ENCODE measurements at regions not wholly inside any gene's neighbourhood (a gene's known extent, or its start where the extent isn't known, plus 50 kb on each side); places are given as distances from the start of the nearest gene placed in this dataset. TPM values are rescaled to one million over a fixed set of nuclear protein-coding genes. Genes with fewer than 3 reads are reported as not detected.
"Not testable (repeated sequence)": the region's sequence is repeated elsewhere in the genome, so short reads cannot be mapped to it uniquely, and the experiment has no call there.

- H3K79me2 ChIP-seq (ENCODE audit: control insufficient read depth, insufficient read depth, low read length); H3K27me3 ChIP-seq (ENCODE audit: control insufficient read depth in 2 of 2, insufficient read depth in 2 of 2, low read length in 2 of 2); H2AFZ ChIP-seq (ENCODE audit: low read depth, low read length); H3K4me2 ChIP-seq (ENCODE audit: insufficient read depth, low read length); BruUV-seq (replicated peaks); H3K4me1 ChIP-seq (replicated peaks in 1 of 2; ENCODE audit: control insufficient read depth in 2 of 2, insufficient read depth in 2 of 2, low read length in 2 of 2); H3K9me1 ChIP-seq (ENCODE audit: control insufficient read depth, insufficient read depth, low read length); POLR2A ChIA-PET; FAIRE-seq; DNase-seq (ENCODE audit: extremely low read depth in 1 of 4, low spot score in 3 of 4); H3K27ac ChIP-seq (ENCODE audit: extremely low read depth, low read depth, low read length); in situ Hi-C loops (cut with MboI); ATAC-seq; H3K36me3 ChIP-seq (ENCODE audit: control insufficient read depth, insufficient read depth, low read length); H4K20me1 ChIP-seq (replicated peaks; ENCODE audit: control insufficient read depth, insufficient read depth, low read length); H3K4me3 ChIP-seq; intact Hi-C loops (cut with micrococcal nuclease); CTCF ChIA-PET (ENCODE audit: low intra/inter-chr PET ratio); H3K9me3 ChIP-seq (replicated peaks; ENCODE audit: control insufficient read depth, insufficient read depth, low read depth, low read length); H3K9ac ChIP-seq (ENCODE audit: insufficient read depth in 1 of 2, low read depth in 2 of 2, low read length in 2 of 2): not testable (repeated sequence)
- TF ChIP-seq ZNF512 (tag; IDR thresholded peaks at IDR 0.05), result 0 out of 2 replicates have a peak, but pooled peaks have one; percentile 29
Observed at GRCh38 chr7:45784775-45785174, 88.1 kb downstream of the CCDC201 start.

Small RNA genes in the stretch of these regions (small RNA-seq; reads per million reads assigned to genes)
- gene RNU6-241P, result not detected
